GM21528 (cell line): ENCODE measurements at regions not wholly inside any gene's neighbourhood (a gene's known extent, or its start where the extent isn't known, plus 50 kb on each side); places are given as distances from the start of the nearest gene placed in this dataset.
"Not testable (repeated sequence)": the region's sequence is repeated elsewhere in the genome, so short reads cannot be mapped to it uniquely, and the experiment has no call there.

ENCODE experiments used
- ATAC-seq: cut with Tn5 transposase; IDR thresholded peaks from one replicate; pipeline ENCODE4 v1.9.1; 2021; ENCODE audit warnings: mild to moderate bottlenecking, moderate library complexity; ENCODE audit not compliant: unreplicated experiment, low FRiP score

GRCh38 chr7:32765185-32765584 lies 126.4 kb downstream of the KBTBD2 start:
- no peak for ATAC-seq

DNA sequence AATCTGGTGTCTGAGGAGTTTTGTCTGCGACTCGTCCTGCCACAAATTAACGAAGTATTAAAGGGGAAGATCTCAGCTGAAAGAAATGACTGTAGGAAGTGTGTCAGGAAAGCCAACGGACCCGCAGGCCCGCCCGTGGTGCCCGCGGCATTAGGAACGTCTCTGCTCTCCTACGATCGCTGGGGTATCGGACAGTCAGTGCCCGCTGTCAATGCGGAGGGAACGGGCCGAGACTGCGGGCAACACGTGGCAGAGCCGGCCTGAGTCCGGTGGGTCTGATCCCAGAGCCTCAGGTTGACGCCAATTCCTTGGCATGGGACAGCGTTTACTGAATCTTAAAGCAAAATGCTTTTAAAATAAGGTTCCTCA lies 128.7 kb downstream of the KBTBD2 start:
- no peak for ATAC-seq

DNA sequence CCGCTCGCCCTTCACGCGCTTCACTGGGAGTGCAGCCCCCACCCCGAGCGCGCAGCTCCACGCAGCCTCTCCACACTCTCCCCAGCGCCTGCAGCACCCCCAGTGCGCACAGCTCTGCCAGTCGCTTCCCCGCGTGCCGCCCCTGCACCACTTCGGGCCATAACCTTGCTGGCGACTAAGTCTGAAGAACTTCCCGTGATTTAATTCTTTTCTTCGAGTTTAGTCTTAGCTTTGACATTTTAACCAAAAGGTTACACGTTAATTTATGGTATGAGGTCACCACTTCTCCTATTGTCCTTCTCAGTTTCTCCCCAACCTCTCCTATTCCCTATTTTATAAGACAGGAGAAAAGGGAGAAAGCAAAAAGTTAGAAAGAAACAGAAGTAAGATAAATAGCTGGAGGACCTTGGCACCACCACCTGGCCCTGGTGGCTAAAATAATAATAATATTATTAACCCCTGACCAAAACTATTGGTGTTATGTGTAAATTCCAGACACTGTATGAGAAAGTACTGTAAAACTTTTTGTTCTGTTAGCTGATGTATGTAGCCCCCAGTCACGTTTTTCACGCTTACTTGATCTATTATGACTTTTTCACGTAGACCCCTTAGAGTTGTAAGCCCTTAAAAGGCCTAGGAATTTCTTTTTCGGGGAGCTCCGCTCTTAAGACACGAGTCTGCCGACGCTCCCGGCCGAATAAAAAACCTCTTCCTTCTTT lies 129.2 kb downstream of the KBTBD2 start:
- ATAC-seq: not testable (repeated sequence)

DNA sequence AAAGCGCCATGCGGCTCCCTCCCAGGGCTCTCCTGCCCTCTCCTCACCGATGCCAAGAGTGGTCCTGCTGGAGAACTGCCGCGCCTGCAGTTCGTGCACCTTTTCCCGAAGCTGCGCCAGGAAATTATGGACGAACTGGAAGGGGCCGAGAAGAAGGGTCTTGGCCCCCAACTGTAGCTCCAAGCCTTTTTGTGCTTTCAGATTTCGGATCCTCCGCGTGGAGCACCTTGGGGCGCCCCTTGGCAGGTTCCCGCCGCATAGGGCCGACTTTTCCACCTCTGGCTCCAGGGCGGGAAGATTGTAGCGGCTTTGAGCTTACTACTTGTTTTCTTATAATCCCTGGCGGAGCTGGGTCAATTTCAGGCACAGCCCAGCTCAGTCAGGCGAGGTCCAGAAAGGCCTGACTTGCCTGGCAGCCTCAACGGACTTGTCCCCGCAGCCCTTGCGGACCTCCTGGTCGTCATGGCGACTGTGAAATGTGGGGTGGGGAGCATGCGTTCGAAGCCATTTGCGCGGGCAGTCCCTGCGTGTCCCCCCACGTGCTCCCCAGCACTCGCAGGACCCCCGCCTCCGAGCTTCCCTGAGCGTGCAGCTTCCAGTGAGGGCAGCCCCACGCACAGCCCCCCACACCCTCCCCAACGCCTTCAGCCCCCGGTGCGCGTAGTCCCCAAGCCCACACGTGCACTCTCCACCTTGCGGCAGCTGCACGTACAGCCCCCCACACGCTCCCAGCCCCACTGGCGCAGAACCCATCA lies 129.9 kb downstream of the KBTBD2 start:
- ATAC-seq: no peak

DNA sequence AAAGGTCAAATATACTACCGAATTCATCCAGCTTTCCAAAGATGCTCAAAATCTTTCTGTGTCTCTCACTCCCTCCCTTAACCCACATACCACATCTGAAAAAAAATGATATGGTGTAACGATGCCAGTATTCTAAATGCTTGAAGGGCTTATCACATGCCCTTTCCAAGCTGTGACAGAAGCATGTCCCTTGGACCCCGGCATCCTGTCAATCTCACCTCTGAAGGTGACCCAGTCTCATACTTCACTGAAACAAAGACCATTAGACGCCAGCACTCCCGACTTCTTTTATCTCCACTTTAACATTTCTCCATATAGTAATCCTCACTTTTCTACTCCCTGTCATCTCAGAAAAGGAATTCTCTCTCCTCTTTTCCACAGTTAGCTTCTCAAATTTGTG lies 130.8 kb downstream of the KBTBD2 start:
- ATAC-seq: not testable (repeated sequence)

- not testable (repeated sequence) for ATAC-seq
These were observed 131.7 kb downstream of the KBTBD2 start for GRCh38 chr7:32759859-32760258.

- ATAC-seq: not testable (repeated sequence)
These were observed 137.7 kb downstream of the KBTBD2 start for GRCh38 chr7:32753872-32754271.

DNA sequence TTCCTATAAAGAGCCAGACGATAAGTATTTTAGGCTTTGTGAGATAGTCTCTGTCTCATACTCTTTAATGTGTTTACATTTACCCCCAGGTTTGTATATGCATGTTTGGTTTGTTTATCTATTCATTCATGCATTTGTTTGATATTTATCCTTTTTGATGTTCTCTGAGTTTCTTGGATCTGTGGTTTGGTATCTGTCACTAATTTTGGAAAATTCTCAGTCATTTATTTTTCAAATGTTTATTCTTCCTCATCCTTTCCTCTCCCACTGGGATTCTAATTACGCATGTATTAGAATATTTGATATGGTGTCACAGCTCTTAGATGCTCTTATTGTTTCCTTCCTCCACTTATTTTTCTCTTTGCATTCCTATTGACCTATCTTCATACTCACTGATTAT lies 143.2 kb downstream of the KBTBD2 start:
- not testable (repeated sequence) for ATAC-seq

- ATAC-seq: not testable (repeated sequence)
These were observed 144.0 kb downstream of the KBTBD2 start for GRCh38 chr7:32747443-32748148.

- not testable (repeated sequence) for ATAC-seq
These were observed 149.6 kb downstream of the KBTBD2 start for GRCh38 chr7:32741853-32742476.

DNA sequence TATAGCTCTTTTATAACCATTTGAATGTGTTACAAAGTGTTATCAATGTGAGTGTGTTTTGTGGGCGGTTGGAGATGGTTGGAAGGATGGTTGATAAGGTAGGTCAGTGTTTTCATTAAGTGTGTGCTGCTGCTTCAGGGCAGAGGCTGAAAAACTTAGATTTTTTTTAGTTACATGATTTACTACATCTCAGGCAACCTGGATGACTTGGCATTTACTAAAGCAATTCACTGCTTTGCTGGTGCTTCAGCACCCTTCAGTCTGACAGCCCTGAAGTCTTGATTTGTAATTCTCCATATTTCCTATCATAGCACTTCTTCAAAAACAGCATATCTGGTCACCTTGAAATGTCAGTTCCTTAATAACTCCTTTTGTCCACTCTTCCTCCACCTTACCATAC lies 151.8 kb downstream of the KBTBD2 start:
- ATAC-seq: not testable (repeated sequence)

DNA sequence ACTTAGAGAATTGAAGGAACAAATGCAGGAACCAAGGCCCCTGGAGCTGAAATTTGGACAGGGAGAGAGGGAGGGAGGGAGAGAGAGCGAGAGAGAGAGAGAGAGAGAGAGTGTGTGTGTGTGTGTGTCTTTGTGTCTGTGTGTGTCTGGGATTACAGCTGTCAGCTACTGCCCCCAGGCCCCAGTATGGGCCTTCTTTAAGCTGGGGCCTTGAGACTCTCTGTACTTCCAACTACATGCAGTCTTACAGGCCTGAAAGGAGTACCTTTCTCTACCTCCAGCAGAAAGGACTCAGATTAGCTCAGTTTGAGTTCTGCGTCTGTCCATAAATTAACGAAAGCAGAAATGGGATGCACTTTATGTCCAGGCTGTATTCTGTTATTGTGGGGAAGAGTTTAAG lies 153.2 kb downstream of the KBTBD2 start:
- not testable (repeated sequence) for ATAC-seq

DNA sequence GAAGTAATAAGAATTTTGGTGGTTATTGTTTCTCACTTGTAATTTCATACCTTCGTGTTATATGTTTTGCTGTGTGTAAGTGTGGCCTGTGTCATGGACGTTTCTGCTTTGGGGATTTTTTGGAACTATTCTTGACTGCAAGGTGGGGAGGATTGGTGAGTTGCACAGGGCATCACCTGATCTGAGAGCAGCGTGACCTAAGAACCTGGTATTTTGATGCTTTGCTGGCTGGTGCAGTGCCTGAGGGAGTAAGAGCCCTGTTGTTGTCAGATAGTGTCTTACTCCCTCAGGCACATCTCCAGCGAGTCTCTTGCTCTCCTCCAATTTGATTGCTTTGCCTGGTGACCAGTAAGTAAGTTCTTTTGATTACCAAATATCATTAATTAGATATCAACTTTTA lies 158.8 kb downstream of the KBTBD2 start:
- ATAC-seq: not testable (repeated sequence)

DNA sequence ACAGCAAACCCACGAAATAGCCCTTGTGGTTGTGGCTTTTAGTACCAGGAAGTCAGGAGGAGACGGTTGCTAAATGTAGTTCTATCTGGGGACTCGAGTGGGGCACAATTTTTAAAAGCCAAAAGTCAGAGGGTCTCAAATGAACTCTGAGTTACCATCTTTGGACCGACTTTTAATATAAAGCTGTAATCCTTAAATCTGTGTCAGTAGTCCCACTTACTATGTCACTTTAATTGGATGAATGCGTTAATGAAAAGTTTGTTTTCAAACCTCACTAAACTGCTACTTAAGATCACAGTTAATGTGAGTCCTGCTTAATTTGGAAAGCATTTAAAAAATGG lies 162.3 kb downstream of the KBTBD2 start:
- ATAC-seq: not testable (repeated sequence)

- peak; percentile 86 for ATAC-seq
These were observed 162.9 kb downstream of the KBTBD2 start for GRCh38 chr7:32728412-32729334.

DNA sequence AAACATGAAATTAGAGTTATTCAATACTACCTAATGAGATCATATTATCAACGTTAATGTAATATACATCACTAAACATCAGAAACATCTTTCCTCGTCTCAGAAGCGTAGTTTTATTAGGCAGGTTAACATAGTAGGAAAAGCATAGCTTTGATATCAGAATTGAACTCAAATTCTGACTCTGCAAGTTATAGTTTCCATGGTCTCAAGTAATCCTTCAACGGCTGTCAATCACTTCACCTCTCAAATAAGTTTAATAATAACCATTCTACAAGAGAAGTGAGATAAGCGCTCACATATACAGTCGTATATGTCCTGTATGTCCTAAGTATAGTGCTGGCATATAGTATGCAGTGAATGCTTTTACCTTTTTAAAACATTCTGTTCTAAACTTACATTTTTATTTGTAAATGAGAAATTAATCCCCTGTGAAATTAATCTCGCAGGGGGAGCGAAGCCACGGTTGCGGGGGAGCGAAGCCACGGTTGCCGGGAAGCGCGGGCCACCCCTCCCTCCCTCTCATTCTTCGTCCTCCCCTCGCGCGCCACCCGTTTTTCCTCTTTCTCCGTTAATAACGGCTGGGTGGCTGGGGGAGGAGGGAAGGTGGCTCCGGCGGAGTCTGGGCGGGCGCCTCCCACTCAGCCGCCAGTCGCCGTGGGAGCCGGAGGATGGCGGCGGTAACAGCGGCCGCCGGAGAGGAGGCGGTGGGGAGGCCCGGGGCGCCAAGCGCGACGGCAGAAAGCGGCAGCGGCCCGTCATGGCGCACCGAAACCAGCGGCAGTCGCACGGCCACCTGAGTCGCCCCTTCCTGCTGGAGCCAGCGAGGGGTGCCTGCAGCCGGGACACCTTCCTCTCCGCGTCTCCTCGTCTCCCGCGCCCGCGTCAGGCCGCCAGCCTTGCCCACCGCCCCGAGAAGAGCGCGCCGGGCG lies 163.8 kb downstream of the KBTBD2 start:
- peak; percentile 72 for ATAC-seq

DNA sequence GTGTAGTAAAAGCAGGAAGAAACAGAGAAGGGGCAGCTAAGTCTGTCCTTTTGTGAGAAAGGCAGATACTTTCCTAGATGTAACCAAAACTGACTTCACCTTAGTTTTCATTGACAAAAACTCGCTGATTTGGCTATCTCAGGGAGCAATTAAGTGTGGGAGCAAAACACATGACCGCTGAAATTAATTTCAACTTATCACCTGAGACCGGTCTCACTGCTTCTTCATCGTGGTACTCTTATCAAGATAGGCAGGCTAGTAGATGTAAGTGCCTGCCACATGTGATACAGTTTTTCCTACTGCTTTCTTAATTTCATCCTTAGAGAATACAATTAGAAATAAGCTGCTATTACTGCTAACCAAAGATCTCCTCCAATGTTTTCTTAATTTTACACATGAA lies 168.7 kb downstream of the KBTBD2 start:
- ATAC-seq: not testable (repeated sequence)

DNA sequence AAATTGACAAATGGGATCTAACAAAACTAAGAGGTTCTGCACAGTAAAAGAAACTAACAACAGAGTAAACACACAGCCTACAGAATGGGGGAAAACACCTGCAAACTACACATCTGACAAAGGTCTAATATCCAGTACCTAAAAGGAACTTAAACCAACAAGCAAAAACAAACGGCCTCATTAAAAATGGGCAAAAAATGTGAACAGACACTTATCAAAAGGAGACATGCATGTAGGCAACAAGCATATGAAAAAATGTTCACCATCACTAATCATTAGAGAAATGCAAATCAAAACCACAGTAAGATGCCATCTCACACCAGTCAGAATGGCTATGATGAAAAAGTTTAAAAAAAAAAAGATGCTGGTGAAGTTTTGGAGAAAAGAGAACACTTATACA lies 197.4 kb downstream of the KBTBD2 start:
- ATAC-seq: no peak
